K562 (cell line): ENCODE measurements at regions not wholly inside any gene's neighbourhood (a gene's known extent, or its start where the extent isn't known, plus 50 kb on each side); places are given as distances from the start of the nearest gene placed in this dataset.

Experiments
- ATAC-seq: fragments of 200-7000 bp; cut with Tn5 transposase; 3 replicates; pipeline ENCODE4 v1.9.1; 2020; ENCODE audit warnings: moderate library complexity
- BruUV-seq: library from RNA; stranded (reverse); fragments of 400-500 nt; replicated peaks from 2 replicates; lab custom pipeline; 2021; lab: Mats Ljungman, UMichigan
- CTCF ChIA-PET: fragments of 300-600 bp; formaldehyde crosslinking; extraction: SDS; loops from one replicate; lab custom pipeline; 2021; ENCODE audit warnings: low intra/inter-chr PET ratio; lab: Yijun Ruan, JAX
- POLR2A ChIA-PET: fragments of 300-600, 350-650 bp; sonication (Branson Sonifier 250); formaldehyde crosslinking; extraction: SDS; loops from one replicate; lab custom pipeline; 2021; ENCODE audit warnings: antibody characterized with exemption, inconsistent platforms; lab: Yijun Ruan, JAX
- DNase-seq, 4 experiments: peaks; one replicate each; pipeline versions ENCODE4 v3.0.0 to v3.0.0-alpha.2; 2011 to 2018; ENCODE audit warnings: low spot score in 3 of 4, mixed read lengths in 3 of 4; ENCODE audit errors: extremely low read depth in 1 of 4
- FAIRE-seq: peaks from 2 replicates; lab custom pipeline; 2011; peaks lifted over from hg19 to GRCh38; lab: Jason Lieb, UNC
- H2AFZ ChIP-seq: 2 replicates; pipeline ENCODE4 v1.6.0; 2011; ENCODE audit warnings: low read depth, low read length, control low read depth, inconsistent platforms
- H3K27ac ChIP-seq: fragments of 200-600 bp; 3 replicates; pipeline ENCODE4 v1.8.0; 2011; ENCODE audit warnings: low read depth, mild to moderate bottlenecking, control low read depth, inconsistent platforms, low read length, moderate library complexity, mixed read lengths; ENCODE audit errors: extremely low read depth
- H3K27me3 ChIP-seq, 2 experiments: fragments of 300-600 bp in 1 of 2; 2 replicates in 1 of 2; 3 replicates in 1 of 2; pipeline versions ENCODE4 v1.6.0 to v1.8.0; 2011; ENCODE audit warnings: inconsistent platforms in 2 of 2, low read length in 2 of 2, mild to moderate bottlenecking in 1 of 2, mixed read lengths in 1 of 2, moderate library complexity in 1 of 2; ENCODE audit not compliant: control insufficient read depth in 2 of 2, insufficient read depth in 2 of 2
- H3K36me3 ChIP-seq: fragments of 300-600 bp; 3 replicates; pipeline ENCODE4 v1.8.0; 2011; ENCODE audit warnings: mild to moderate bottlenecking, low read length, inconsistent platforms; ENCODE audit not compliant: control insufficient read depth, insufficient read depth
- H3K4me1 ChIP-seq, 2 experiments: fragments of 200-600 bp in 1 of 2; replicated peaks in 1 of 2; 2 replicates in 1 of 2; 3 replicates in 1 of 2; pipeline versions ENCODE4 v1.5.1 to v1.8.0; 2011; ENCODE audit warnings: inconsistent platforms in 2 of 2, low read length in 2 of 2, mild to moderate bottlenecking in 1 of 2, mixed read lengths in 1 of 2, moderate library complexity in 1 of 2; ENCODE audit not compliant: control insufficient read depth in 2 of 2, insufficient read depth in 2 of 2
- H3K4me2 ChIP-seq: 2 replicates; pipeline ENCODE4 v1.6.1; 2011; ENCODE audit warnings: low read length, control low read depth, inconsistent platforms, mixed read lengths; ENCODE audit not compliant: insufficient read depth
- H3K4me3 ChIP-seq: fragments of 200-600 bp; sonication (generic), shearing (Covaris generic); 2 replicates; pipeline ENCODE4 v1.5.1; 2016; ENCODE audit warnings: control low read depth, inconsistent platforms
- H3K79me2 ChIP-seq: fragments of 200-600 bp; 3 replicates; pipeline ENCODE4 v1.8.0; 2011; ENCODE audit warnings: low read length, inconsistent platforms; ENCODE audit not compliant: control insufficient read depth, insufficient read depth
- H3K9ac ChIP-seq, 2 experiments: 2 replicates each; pipeline versions ENCODE4 v1.6.0 to v1.6.1; 2011; ENCODE audit warnings: low read depth in 2 of 2, low read length in 2 of 2, control low read depth in 1 of 2, inconsistent platforms in 1 of 2, mild to moderate bottlenecking in 1 of 2, mixed read lengths in 1 of 2; ENCODE audit not compliant: insufficient read depth in 1 of 2
- H3K9me1 ChIP-seq: one replicate; pipeline ENCODE4 v1.6.0; 2011; ENCODE audit warnings: inconsistent platforms, mild to moderate bottlenecking, low read length, moderate library complexity; ENCODE audit not compliant: control insufficient read depth, insufficient read depth
- H3K9me3 ChIP-seq: replicated peaks from 2 replicates; pipeline ENCODE4 v1.5.1; 2011; ENCODE audit warnings: low read depth, low read length, inconsistent platforms; ENCODE audit not compliant: control insufficient read depth, insufficient read depth
- H4K20me1 ChIP-seq: replicated peaks from 2 replicates; pipeline ENCODE4 v1.6.1; 2011; ENCODE audit warnings: low read length, inconsistent platforms, mixed read lengths; ENCODE audit not compliant: control insufficient read depth, insufficient read depth
- ASH1L ChIP-seq: fragments of 450-650 bp; IDR thresholded peaks from 2 replicates; pipeline ENCODE4 v1.6.1; 2018; ENCODE audit warnings: borderline replicate concordance, mild to moderate bottlenecking, low read depth; ENCODE audit not compliant: partially characterized antibody
- ATF6 ChIP-seq: sonication (generic); formaldehyde crosslinking; IDR thresholded peaks from 2 replicates; pipeline ENCODE4 v1.4.0; 2020; ENCODE audit warnings: mild to moderate bottlenecking, missing genetic modification reagents
- CEBPG ChIP-seq, 3 experiments: fragments of 200-800 bp in 1 of 3; sonication (Bioruptor generic) in 1 of 3; sonication (generic) in 1 of 3; formaldehyde crosslinking in 1 of 3; IDR thresholded peaks in 2 of 3; conservative IDR thresholded peaks in 1 of 3; 2 replicates each; pipeline versions ENCODE4 v1.6.1 to v1.8.0; 2016 to 2022; ENCODE audit warnings: missing compliant biosample characterization in 2 of 3, missing genetic modification characterization in 2 of 3, mild to moderate bottlenecking in 1 of 3, missing genetic modification reagents in 1 of 3
- DNMT1 ChIP-seq: fragments of 450-650 bp; IDR thresholded peaks from 2 replicates; pipeline ENCODE4 v1.6.1; 2016; ENCODE audit warnings: antibody characterized with exemption, mild to moderate bottlenecking
- HNRNPLL ChIP-seq: fragments of 200-400 bp; formaldehyde crosslinking; IDR thresholded peaks from 2 replicates; pipeline ENCODE4 v1.6.1; 2017; ENCODE audit warnings: low read length, low read depth, mild to moderate bottlenecking; ENCODE audit not compliant: poor library complexity, severe bottlenecking
- KAT2B ChIP-seq: IDR thresholded peaks from one replicate; pipeline ENCODE4 v1.6.1; 2012; ENCODE audit warnings: low read depth, mild to moderate bottlenecking, control low read depth, inconsistent platforms, low read length, moderate library complexity
- MAFG ChIP-seq: fragments of 450-650 bp; conservative IDR thresholded peaks from 2 replicates; pipeline ENCODE4 v1.6.1; 2016; ENCODE audit warnings: missing genetic modification characterization, missing compliant biosample characterization
- MCM2 ChIP-seq: fragments of 450-650 bp; IDR thresholded peaks from 2 replicates; pipeline ENCODE4 v1.6.1; 2017; ENCODE audit warnings: low read depth, mild to moderate bottlenecking
- MCM5 ChIP-seq: fragments of 450-650 bp; IDR thresholded peaks from 2 replicates; pipeline ENCODE4 v1.6.1; 2016; ENCODE audit warnings: low read depth
- NCOA6 ChIP-seq: fragments of 450-650 bp; IDR thresholded peaks from 2 replicates; pipeline ENCODE4 v1.6.1; 2017; ENCODE audit warnings: mild to moderate bottlenecking
- NKRF ChIP-seq: fragments of 450-650 bp; IDR thresholded peaks from 2 replicates; pipeline ENCODE4 v1.6.1; 2016; ENCODE audit warnings: borderline replicate concordance
- RFX1 ChIP-seq: fragments of 450-650 bp; IDR thresholded peaks from 2 replicates; pipeline ENCODE4 v1.6.1; 2016; ENCODE audit warnings: mild to moderate bottlenecking, moderate library complexity
- RFX5 ChIP-seq: IDR thresholded peaks from 2 replicates; pipeline ENCODE4 v1.6.1; 2011; ENCODE audit warnings: low read depth, mild to moderate bottlenecking, improper control_type of control experiment, low read length
- SP2 ChIP-seq: IDR thresholded peaks from 2 replicates; pipeline ENCODE4 v1.6.1; 2011; ENCODE audit warnings: mild to moderate bottlenecking, low read depth, low read length, moderate library complexity; ENCODE audit not compliant: poor library complexity, severe bottlenecking; ENCODE audit errors: extremely low read depth
- TAL1 ChIP-seq: fragments of 450-650 bp; IDR thresholded peaks from 2 replicates; pipeline ENCODE4 v1.6.1; 2016; ENCODE audit warnings: mild to moderate bottlenecking
- ZKSCAN1 ChIP-seq: fragments of 150-350 bp; IDR thresholded peaks from 2 replicates; pipeline ENCODE4 v1.6.1; 2016; ENCODE audit warnings: low read depth, low read length
- ZNF134 ChIP-seq: fragments of 250-450 bp; sonication (Bioruptor Pico); conservative IDR thresholded peaks from 2 replicates; pipeline ENCODE4 v1.4.0; 2020
- ZNF224 ChIP-seq: sonication (generic); formaldehyde crosslinking; IDR thresholded peaks from 2 replicates; pipeline ENCODE4 v1.8.0; 2022; ENCODE audit warnings: mild to moderate bottlenecking, missing genetic modification reagents
- ZNF324 ChIP-seq: fragments of 250-450 bp; sonication (Bioruptor Pico); IDR thresholded peaks from 2 replicates; pipeline ENCODE4 v1.4.0; 2020; ENCODE audit warnings: mild to moderate bottlenecking
- WGBS: fragments of 100-300 bp; shearing (Covaris generic); methylation state at CpG from one replicate; pipeline ENCODE4 v1.1.6; 2016; ENCODE audit warnings: low coverage, mixed read lengths; ENCODE audit not compliant: insufficient coverage; ENCODE audit errors: missing lambda C conversion rate; 5-methylcytosine and 5-hydroxymethylcytosine counted together
- in situ Hi-C: fragments of 300-500 bp; cut with MboI; formaldehyde crosslinking; loops from 4 replicates; pipeline ENCODE4 v1.15.0; 2018; ENCODE audit warnings: inconsistent platforms, mixed read lengths
- intact Hi-C: fragments of 100-400 bp; cut with micrococcal nuclease; formaldehyde crosslinking; loops from 2 replicates; pipeline ENCODE4 v1.14.2; 2022

DNA sequence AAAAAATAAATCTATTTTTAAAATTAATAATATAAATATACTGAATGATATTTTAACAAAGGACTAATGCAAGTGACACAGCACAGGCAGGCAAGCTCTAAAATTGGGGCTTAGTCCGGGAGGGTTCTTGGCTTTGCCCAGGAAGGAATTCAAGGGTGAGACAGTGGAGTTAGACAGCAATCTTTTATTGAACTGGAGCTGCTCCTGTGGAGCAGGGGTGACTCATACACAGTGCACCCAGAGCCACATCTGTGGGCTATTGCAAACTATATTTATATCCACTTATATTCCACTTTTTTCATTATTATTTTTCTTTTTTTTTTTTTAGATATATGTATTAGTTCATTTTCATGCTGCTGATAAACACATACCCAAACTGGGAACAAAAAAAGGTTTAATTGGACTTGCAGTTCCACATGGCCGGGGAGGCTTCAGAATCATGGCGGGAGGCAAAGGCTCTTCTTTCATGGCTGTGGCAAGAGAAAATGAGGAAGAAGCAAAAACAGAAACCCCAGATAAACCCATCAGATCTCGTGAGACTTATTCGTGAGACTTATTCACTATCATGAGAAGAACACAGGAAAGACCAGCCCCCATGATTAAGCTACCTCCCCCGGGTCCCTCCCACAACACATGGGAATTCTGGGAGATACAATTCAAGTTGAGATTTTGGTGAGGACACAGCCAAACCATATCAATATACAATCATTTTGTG is 437.1 kb downstream of the BCL11A start:
- Histone ChIP-seq H3K79me2 (no peaks in the 10 kb centered on the region), H3K4me1 (no peaks in the 10 kb centered on the region), H3K9me3 (no peaks in the 10 kb centered on the region), H3K27ac (no peak overlapping the region), H3K9ac (no peak overlapping the region), H2AFZ (no peak overlapping the region), H4K20me1 (no peaks in the 10 kb centered on the region), H3K27me3 (no peaks in the 10 kb centered on the region), H3K36me3 (no peaks in the 10 kb centered on the region), H3K9me1 (no peaks in the 10 kb centered on the region), H3K4me3 (no peak overlapping the region), H3K4me2 (no peak overlapping the region)
- intact Hi-C loops (no loop called here), in situ Hi-C loops (no loop called here)
- BruUV-seq, result no TSS peak
- POLR2A ChIA-PET, result interaction anchor here (1.2 kb wide), 1 partner anchor 142 kb away, joined by 3 read pairs; no protein-coding TSS in a partner anchor
- 1% methylated on average over 6 of the region's 6 CpGs for WGBS
- no peak for FAIRE-seq
- ATAC-seq, result no peak
- DNase-seq, result no peak
- CTCF ChIA-PET, result no interaction called here
- TF ChIP-seq MAFG, result no peak
- no peak for TF ChIP-seq ATF6 (CRISPR knock-in tag)
- TF ChIP-seq TAL1, result no peak
- no peak for TF ChIP-seq RFX1
- TF ChIP-seq ZNF224, result no peak
- no peak for TF ChIP-seq ZNF134 (CRISPR knock-in tag)
- TF ChIP-seq NKRF, result no peak
- no peak for TF ChIP-seq ZKSCAN1
- TF ChIP-seq MCM5, result no peak
- TF ChIP-seq MCM2, result no peak
- TF ChIP-seq DNMT1, result no peak
- TF ChIP-seq SP2, result no peak
- TF ChIP-seq CEBPG (CRISPR knock-in tag; IDR thresholded peaks at IDR 0.05), result no peak
- TF ChIP-seq CEBPG (tag; conservative IDR thresholded peaks at IDR 0.05 in 1 of 2, IDR thresholded peaks at IDR 0.05 in 1 of 2), result no peak
- no peak for TF ChIP-seq ASH1L
- no peak for TF ChIP-seq NCOA6
- no peak for TF ChIP-seq HNRNPLL
- no peak for TF ChIP-seq ZNF324
- TF ChIP-seq RFX5, result no peak
- no peak for TF ChIP-seq KAT2B
